Fibroblast of gingiva (primary cell): ENCODE measurements at regions not wholly inside any gene's neighbourhood (a gene's known extent, or its start where the extent isn't known, plus 50 kb on each side); places are given as distances from the start of the nearest gene placed in this dataset.
"Not testable (repeated sequence)": the region's sequence is repeated elsewhere in the genome, so short reads cannot be mapped to it uniquely, and the experiment has no call there.

Experiments used
- DNase-seq: peaks from one replicate; pipeline ENCODE4 v3.0.0-alpha.2; 2011; ENCODE audit warnings: low read depth

- DNase-seq: not testable (repeated sequence)
These were observed 101.1 kb upstream of the LRPAP1 start for GRCh38 chr4:3633277-3633676.

- DNase-seq: not testable (repeated sequence)
These were observed 100.6 kb upstream of the LRPAP1 start for GRCh38 chr4:3632794-3633193.

GRCh38 chr4:3631544-3632266 lies 99.5 kb upstream of the LRPAP1 start:
- not testable (repeated sequence) for DNase-seq

- no peak for DNase-seq
These were observed 98.6 kb upstream of the LRPAP1 start for GRCh38 chr4:3630598-3631543.

- no peak for DNase-seq
These were observed 97.9 kb upstream of the LRPAP1 start for GRCh38 chr4:3630136-3630597.

- DNase-seq: no peak
These were observed 97.4 kb upstream of the LRPAP1 start for GRCh38 chr4:3629665-3630064.

GRCh38 chr4:3629176-3629575 lies 97.0 kb upstream of the LRPAP1 start:
- not testable (repeated sequence) for DNase-seq

- no peak for DNase-seq
These were observed 96.6 kb upstream of the LRPAP1 start for GRCh38 chr4:3628868-3629175.

GRCh38 chr4:3627967-3628867 lies 96.0 kb upstream of the LRPAP1 start:
- not testable (repeated sequence) for DNase-seq

- not testable (repeated sequence) for DNase-seq
These were observed 95.2 kb upstream of the LRPAP1 start for GRCh38 chr4:3627456-3627855.

GRCh38 chr4:3626131-3626884 lies 94.1 kb upstream of the LRPAP1 start:
- not testable (repeated sequence) for DNase-seq

- DNase-seq: not testable (repeated sequence)
These were observed 93.2 kb upstream of the LRPAP1 start for GRCh38 chr4:3625286-3625875.

GRCh38 chr4:3623809-3624329 lies 91.6 kb upstream of the LRPAP1 start:
- DNase-seq: not testable (repeated sequence)

GRCh38 chr4:3623106-3623505 lies 90.9 kb upstream of the LRPAP1 start:
- DNase-seq: no peak

GRCh38 chr4:3620365-3620764 lies 88.1 kb upstream of the LRPAP1 start:
- not testable (repeated sequence) for DNase-seq

- not testable (repeated sequence) for DNase-seq
These were observed 87.5 kb upstream of the LRPAP1 start for GRCh38 chr4:3619698-3620097.

GRCh38 chr4:3618341-3618740 lies 86.1 kb upstream of the LRPAP1 start:
- not testable (repeated sequence) for DNase-seq

GRCh38 chr4:3615386-3616286 lies 83.4 kb upstream of the LRPAP1 start:
- no peak for DNase-seq

- DNase-seq: no peak
These were observed 82.4 kb upstream of the LRPAP1 start for GRCh38 chr4:3614731-3614980.
